ENCODE measurements at regions not wholly inside any gene's neighbourhood (a gene's known extent, or its start where the extent isn't known, plus 50 kb on each side); places are given as distances from the start of the nearest gene placed in this dataset.
"Not testable (repeated sequence)": the region's sequence is repeated elsewhere in the genome, so short reads cannot be mapped to it uniquely, and the experiment has no call there.

DNA sequence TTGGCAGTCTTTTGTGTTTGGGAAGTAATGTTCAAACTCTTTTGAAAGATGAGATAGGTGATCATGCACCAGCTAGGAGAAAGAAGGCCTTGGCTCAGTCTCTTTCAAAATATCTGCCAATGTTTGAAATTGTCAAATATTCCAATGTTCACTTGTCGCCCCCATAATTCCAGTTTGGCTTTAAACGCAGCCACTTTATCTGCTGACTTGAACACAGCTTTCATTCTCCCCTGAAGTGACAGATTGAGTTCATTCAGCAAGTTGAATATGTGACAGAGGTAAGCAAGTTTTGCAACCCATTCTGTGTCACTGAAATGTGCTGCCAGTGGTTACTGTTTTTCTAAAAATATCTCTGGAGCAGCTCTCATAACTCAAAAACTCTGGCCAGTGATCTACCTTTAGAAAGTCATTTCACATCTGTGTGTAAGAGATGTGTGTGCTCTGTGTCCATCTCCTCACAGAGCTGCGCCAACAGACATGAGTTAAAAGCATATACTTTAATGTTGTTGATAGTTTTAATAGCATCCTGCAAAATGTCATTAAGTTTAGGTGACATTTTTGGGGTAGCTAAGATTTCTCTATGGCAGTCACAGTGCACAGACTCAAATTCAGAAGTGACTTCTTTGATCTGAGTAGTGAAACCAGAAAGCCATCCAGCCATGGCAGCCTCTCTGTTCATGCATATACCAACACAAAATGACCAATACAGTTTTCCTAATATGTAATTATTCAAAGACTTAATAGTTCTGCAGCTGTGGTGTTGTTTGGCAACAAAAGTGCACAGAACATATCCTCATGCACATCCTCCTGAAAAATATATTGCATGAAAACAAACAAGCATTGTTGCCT, 614.3 kb upstream of the MIS18BP1 start:
- no peak for DNase-seq (ENCODE audit: low read depth, low spot score)

DNA sequence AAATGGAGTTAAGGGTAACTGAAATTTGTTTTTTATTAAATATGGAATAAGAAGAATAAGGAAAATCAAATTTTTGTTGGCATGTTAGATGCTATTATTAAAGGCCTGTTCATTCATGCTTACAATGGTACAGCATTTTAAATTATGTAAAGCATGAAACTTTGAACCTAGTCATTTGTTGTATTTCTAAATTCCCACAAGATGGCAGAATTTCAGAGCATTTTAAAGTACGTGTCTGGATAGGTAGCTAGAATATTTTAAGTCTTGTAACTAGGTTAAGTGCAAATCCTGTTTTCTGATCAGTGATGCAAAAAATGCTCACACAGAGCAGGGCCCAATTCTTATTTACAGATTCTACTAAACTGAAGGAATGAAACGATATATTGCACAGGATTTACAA, 585.6 kb upstream of the MIS18BP1 start:
- no peak for DNase-seq (ENCODE audit: low read depth, low spot score)

GRCh38 chr14:45819107-45819506, 566.1 kb upstream of the MIS18BP1 start:
- no peak for DNase-seq (ENCODE audit: low read depth, low spot score)

GRCh38 chr14:45811155-45811554, 558.2 kb upstream of the MIS18BP1 start:
- DNase-seq (ENCODE audit: low read depth, low spot score) = no peak

- DNase-seq (ENCODE audit: low read depth, low spot score) = no peak
Measured at GRCh38 chr14:45810152-45810872, 557.3 kb upstream of the MIS18BP1 start.

GRCh38 chr14:45807178-45807899, 554.3 kb upstream of the MIS18BP1 start:
- no peak for DNase-seq (ENCODE audit: low read depth, low spot score)

DNA sequence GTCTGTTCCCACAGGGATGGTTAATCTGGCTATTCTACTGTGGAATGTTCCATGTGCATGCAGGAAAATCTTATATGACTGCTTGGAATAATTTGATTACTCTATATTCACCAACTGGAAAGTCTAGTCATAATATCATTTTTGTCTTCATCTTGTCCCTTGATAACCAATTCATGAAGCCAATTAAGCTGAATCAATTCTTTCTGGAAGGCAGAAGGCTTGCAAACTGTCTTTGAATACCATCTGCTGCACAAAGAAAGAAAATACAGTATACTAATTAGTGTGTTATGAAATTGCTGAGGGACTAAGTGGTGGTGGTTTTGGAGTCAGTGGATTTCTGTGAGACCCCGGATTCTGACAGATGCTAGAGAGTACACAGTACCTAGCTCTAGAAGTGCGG, 546.5 kb upstream of the MIS18BP1 start:
- DNase-seq (ENCODE audit: low read depth, low spot score) = no peak

DNA sequence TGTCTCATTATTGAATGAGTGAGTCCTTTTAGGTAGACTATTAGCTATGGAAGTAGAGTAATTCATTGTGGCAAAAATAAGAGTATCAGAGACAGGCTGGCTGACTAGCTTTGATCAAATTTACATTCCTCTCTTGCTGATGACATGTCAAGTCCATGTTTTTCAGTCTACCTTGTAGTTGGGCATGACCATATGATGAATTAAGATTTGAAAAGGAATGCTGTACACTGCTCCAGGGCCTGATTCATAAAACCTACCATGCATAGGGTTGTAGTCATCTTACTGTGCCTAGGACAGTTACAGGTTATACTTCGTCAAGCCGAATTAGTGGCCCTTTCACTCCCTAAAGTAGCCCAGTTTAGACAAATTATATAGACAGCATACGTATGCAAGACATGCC, 545.7 kb upstream of the MIS18BP1 start:
- no peak for DNase-seq (ENCODE audit: low read depth, low spot score)

DNA sequence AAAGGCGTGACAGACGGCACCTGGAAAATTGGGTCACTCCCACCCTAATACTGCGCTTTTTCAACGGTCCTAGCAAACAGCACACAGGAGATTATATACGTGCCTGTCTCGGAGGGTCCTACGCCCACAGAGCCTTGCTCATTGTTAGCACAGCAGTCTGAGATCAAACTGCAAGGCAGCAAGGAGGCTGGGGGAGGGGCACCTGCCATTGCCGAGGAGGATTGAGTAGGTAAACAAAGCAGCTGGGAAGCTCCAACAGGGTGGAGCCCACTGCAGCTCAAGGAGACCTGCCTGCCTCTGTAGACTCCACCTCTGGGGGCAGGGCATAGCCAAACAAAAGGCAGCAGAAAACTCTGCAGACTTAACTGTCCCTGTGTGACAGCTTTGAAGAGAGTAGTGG, 543.0 kb upstream of the MIS18BP1 start:
- DNase-seq (ENCODE audit: low read depth, low spot score) = not testable (repeated sequence)

DNA sequence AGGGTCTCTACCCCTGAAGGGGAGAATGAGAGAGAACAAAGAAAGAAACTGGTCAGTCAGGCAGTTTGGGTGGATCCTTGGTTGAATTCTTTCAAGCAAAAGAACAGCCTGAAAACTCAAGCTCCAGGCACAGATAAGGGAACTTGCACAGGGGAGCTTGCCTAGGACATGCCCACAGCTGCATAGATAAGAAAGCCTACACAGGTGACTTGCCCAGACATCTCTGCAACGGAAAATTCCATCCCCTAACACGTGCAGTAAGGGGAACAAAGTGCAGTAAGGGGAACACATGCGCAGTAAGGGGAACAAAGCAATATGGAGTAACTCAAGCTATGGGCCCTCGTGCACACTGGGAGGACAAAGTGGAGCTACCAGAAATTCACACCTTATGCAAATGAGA, 540.1 kb upstream of the MIS18BP1 start:
- DNase-seq (ENCODE audit: low read depth, low spot score) = no peak

GRCh38 chr14:45790293-45790692, 537.3 kb upstream of the MIS18BP1 start:
- DNase-seq (ENCODE audit: low read depth, low spot score) = no peak

DNA sequence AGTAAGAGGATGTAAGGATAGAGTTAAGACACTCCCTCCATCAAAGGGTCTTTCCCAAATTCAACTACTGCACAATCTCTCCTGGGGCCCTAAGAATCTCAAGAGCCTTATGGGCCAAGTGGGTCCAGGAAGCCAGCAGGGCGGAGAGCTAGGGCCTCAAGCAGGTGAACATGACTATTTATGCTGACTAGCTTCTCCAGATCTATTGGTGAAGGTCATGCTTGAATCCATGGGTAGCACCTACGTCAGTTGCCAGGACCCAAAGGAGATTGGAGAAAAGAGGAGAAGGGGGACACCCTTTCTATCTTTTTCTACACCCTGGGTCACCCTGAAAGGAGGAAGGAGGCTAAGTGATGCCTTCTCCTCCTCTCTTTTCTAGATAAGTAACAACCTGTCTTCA, 534.2 kb upstream of the MIS18BP1 start:
- no peak for DNase-seq (ENCODE audit: low read depth, low spot score)

GRCh38 chr14:45786266-45786665, 533.3 kb upstream of the MIS18BP1 start:
- no peak for DNase-seq (ENCODE audit: low read depth, low spot score)

DNA sequence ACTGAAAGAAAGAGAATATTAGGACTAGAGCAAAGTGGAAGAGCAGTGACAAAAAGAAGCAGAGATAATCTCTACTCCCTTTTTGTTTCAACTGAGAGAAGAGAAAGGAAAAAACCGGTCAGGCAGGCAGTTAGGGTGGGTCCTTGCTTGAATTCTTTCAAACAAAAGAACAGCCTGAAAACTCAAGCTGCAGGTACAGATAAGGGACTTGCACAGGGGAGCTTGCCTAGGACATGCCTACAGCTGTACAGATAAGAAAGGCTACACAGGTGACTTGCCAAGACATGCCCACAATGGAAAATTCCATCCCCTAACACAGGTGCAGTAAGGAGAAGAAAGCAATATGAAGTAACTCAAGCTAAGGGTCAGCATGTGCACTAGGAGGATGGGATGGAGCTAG, 532.2 kb upstream of the MIS18BP1 start:
- DNase-seq (ENCODE audit: low read depth, low spot score) = no peak

DNA sequence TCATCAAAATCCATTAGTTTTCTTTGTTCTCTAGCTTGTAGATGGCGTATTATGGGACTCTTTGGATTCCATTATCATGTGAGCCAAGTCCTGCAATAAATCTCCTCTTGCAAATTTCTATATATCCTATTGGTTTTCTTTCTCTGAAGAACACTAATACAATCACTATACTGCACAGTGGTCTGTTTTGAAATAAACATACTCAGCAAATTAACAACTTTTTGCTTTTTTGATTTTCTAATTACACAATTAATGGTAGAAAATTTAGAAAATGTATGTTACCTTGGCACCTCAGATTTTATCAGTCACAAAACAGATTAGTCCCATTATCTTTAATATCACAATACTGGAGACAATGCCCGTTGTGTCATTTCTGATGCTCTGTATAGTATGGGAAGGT, 513.2 kb upstream of the MIS18BP1 start:
- DNase-seq (ENCODE audit: low read depth, low spot score) = no peak

DNA sequence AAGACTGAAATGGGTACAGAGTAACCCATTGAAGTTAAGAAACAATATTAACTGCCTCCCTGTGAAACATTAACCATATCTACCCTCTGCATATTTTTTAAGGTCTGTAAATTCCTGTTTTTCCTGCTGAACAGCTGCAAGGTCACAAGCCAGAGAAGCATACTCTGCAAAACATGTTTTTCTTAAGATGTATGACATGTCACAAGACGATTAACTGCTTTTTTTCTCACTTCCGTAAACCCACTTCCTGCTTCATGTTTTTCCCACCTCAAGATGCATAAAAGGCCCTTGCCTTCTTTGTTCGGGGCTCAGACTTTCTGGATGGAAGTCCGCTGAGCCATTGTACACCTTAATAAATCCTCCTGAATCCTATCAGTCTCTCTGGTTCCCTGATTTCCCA, 504.7 kb upstream of the MIS18BP1 start:
- no peak for DNase-seq (ENCODE audit: low read depth, low spot score)

GRCh38 chr14:45756412-45756811, 503.4 kb upstream of the MIS18BP1 start:
- not testable (repeated sequence) for DNase-seq (ENCODE audit: low read depth, low spot score)

- no peak for DNase-seq (ENCODE audit: low read depth, low spot score)
Measured at GRCh38 chr14:45743884-45744283, 490.9 kb upstream of the MIS18BP1 start.

- no peak for DNase-seq (ENCODE audit: low read depth, low spot score)
Measured at GRCh38 chr14:45742187-45742586, 489.2 kb upstream of the MIS18BP1 start.

GRCh38 chr14:45728434-45729225, 475.6 kb upstream of the MIS18BP1 start:
- DNase-seq (ENCODE audit: low read depth, low spot score) = no peak

DNA sequence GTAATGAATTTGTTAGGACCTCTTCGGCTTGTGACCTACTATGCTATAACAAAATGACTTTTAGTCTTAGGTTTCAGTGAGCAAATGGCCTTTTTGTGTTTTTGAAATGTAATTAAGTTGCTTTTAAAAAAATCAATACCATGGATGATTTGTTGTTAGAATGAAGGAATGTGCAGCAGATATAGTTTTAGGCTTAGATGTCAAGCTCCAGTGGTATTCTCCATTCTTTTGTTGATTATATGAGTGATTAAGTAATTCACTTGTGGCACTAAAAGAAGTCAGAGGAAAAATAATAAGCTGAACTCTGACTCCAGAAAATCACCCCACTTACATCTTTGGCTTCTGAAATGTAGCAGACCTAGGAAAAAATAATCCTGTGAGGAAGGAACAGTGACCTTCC, 474.1 kb upstream of the MIS18BP1 start:
- no peak for DNase-seq (ENCODE audit: low read depth, low spot score)

DNA sequence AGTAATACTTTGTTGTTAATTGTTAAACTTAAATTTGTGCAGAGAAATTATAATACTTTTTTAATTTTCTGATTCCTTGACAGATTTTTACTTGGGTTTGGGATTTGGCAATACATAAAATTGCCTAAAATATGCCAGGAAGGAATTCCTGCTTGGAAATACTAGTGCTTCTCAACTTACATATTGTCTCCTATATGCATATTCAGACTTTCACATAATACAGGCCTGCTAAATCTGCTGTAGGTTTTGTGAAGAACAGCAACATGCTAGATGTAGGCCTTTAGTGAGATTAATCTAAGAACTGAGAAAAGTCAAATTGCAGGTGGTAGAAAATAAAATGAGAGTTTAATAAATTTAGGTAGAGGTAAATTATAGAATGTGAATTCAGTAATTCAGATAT, 468.5 kb upstream of the MIS18BP1 start:
- DNase-seq (ENCODE audit: low read depth, low spot score) = no peak
